Muscle of leg (tissue), 3 donors: ENCODE measurements at regions not wholly inside any gene's neighbourhood (a gene's known extent, or its start where the extent isn't known, plus 50 kb on each side); places are given as distances from the start of the nearest gene placed in this dataset.
"Not testable (repeated sequence)": the region's sequence is repeated elsewhere in the genome, so short reads cannot be mapped to it uniquely, and the experiment has no call there.

Source experiments
- DNase-seq: peaks from one replicate; pipeline ENCODE4 v3.0.0; 2013
- H3K27ac ChIP-seq: one replicate; pipeline ENCODE4 v1.5.1; 2013; ENCODE audit warnings: mild to moderate bottlenecking, low read length, control low read depth
- H3K27me3 ChIP-seq: one replicate; pipeline ENCODE4 v1.6.1; 2013; ENCODE audit warnings: low read length; ENCODE audit not compliant: control insufficient read depth, insufficient read depth
- H3K36me3 ChIP-seq: one replicate; pipeline ENCODE4 v1.6.1; 2013; ENCODE audit warnings: low read length; ENCODE audit not compliant: control insufficient read depth, insufficient read depth
- H3K4me1 ChIP-seq: one replicate; pipeline ENCODE4 v1.6.1; 2013; ENCODE audit warnings: low read length; ENCODE audit not compliant: control insufficient read depth, insufficient read depth
- H3K4me3 ChIP-seq: one replicate; pipeline ENCODE4 v1.5.1; 2013; ENCODE audit warnings: low read length, control low read depth
- H3K9me3 ChIP-seq: replicated peaks from 2 replicates; pipeline ENCODE4 v1.6.1; 2013; ENCODE audit warnings: low read depth, low read length; ENCODE audit not compliant: control insufficient read depth
- WGBS: methylation state at CpG from one replicate; pipeline ENCODE4 v1.1.5; 2013; ENCODE audit warnings: missing lambda C conversion rate; ENCODE audit not compliant: insufficient coverage; 5-methylcytosine and 5-hydroxymethylcytosine counted together

DNA sequence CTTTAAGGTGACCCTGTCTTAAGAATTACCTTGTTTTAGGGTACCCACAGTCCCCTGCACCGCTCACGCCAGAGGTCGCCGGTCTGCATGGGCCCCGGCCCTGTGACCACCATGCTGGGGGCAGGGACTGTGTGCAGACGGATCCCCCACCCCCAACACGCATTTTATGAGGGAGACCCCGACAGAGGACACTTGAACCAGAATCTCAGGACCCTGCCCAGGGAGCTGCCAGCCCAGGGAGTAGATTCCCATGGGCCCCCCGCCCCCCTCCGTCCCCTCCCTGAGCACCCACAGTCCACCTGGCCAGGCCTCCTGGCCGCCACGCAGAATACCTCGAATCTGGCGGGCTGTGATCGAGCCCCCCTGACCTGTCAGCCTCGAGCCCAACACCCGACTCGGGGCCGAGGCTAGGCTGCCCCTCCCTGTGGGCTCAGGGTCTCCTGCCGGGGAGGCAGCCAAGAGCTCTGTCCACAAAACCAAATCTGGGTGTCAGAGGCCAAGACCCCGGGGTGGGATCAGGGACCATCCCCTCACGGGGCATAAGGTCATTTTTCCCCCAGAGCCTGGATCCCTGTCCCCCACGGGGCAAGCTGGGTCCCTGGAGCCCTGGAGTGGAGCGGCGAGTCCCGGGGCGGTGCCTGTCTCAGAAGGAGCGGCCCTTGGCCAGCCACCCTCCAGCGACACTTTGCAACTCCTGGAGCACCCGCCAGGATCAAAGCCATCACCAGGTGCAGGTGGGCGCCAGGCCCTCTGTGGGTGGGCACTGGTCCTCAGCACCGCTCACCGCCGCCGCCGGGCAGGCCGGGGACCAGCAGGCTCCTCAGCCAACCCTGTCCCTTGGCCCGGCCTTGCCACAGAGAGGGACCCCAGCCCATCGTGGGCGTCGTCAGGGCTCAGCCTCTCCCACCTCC lies 155.8 kb upstream of the PKP2 start:
- no peak overlapping the region for H3K27ac ChIP-seq
- WGBS, result 91% methylated on average over 37 of the region's 41 CpGs
- H3K4me3 ChIP-seq, result no peak overlapping the region
- H3K27me3 ChIP-seq, result no peaks in the 10 kb centered on the region
- H3K36me3 ChIP-seq, result no peaks in the 10 kb centered on the region
- no peaks in the 10 kb centered on the region for H3K4me1 ChIP-seq
- no peaks in the 10 kb centered on the region for H3K9me3 ChIP-seq
- no peak for DNase-seq

DNA sequence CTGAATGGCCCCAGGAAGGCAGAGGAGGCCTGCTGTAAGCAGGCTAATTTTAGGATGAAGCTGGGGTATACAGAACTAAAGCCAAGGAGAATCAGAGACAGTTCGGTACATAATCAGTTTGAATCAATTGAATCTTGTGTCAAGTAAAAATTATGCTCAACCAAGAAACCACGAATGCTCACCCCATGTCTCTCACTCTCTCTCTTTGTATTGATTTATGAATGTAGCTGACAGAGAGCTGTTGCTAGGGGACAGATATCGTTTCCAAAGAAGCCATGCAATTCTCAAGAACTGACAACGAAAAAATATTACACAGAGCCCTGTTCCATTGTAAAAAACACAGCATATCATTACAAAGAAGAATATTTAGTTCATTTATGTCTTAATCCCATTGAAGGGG lies 151.1 kb upstream of the PKP2 start:
- Histone ChIP-seq H3K9me3 (no peaks in the 10 kb centered on the region), H3K4me1 (no peaks in the 10 kb centered on the region), H3K4me3 (no peak overlapping the region), H3K27ac (no peak overlapping the region), H3K36me3 (no peaks in the 10 kb centered on the region), H3K27me3 (no peaks in the 10 kb centered on the region)
- no CpG with 5 or more reads among the region's 4 CpGs for WGBS
- DNase-seq, result no peak

DNA sequence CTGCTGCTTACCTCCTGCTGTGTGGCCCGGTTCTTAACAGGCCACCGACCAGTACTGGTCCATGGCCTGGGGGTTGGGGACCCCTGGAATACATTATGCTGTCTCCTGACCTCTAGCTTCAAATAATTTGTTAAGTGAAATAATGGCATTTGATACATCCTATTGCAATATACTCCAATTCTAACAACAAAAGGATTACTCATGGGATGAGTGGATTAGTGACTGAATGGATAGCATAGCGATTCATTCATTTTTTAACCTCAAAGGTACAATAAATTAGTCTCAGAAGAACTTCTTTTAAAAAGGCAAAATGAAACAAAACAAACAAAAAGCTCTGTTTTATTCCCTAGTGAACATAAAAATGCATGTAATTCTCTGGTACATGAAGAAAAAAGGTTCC lies 147.9 kb upstream of the PKP2 start:
- Histone ChIP-seq H3K9me3 (no peaks in the 10 kb centered on the region), H3K36me3 (no peaks in the 10 kb centered on the region), H3K27ac (no peak overlapping the region), H3K4me3 (no peak overlapping the region), H3K4me1 (no peaks in the 10 kb centered on the region), H3K27me3 (no peaks in the 10 kb centered on the region)
- WGBS, result 29% methylated on average over 1 of the region's 3 CpGs
- no peak for DNase-seq

DNA sequence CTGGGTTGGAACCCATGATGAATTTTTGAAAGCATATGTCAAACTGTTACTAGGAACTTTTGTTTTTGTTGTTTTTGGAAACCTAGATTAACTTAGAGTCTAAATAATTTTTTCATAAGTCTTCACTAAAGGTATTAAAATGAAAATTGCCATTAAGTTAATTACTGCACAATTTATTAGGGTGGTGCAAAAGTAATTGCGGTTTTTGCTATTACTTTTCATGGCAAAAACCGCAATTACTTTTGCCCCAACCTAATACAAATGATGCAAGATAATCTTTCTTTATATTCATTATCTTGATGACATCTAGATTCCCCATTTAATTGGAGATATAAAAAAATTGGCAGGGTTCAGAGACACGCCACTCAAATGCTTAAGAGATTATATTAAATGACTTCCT lies 145.0 kb upstream of the PKP2 start:
- DNase-seq, result no peak
- Histone ChIP-seq H3K27me3 (no peaks in the 10 kb centered on the region), H3K4me3 (no peak overlapping the region), H3K27ac (no peak overlapping the region), H3K36me3 (no peaks in the 10 kb centered on the region), H3K4me1 (no peaks in the 10 kb centered on the region), H3K9me3 (no peaks in the 10 kb centered on the region)
- no CpG with 5 or more reads among the region's 3 CpGs for WGBS

DNA sequence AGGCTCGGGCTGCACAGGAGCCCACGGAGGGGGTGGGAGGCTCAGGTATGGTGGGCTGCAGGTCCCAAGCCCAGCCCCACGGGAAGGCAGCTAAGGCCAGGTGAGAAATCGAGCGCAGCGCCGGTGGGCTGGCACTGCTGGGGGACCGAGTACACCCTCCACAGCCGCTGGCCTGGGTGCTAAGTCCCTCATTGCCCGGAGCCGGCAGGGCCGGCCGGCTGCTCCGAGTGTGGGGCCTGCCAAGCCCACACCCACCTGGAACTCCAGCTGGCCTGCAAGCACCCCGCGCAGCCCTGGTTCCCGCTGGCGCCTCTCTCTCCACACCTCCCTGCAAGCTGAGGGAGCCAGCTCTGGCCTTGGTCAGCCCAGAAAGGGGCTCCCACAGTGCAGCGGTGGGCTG lies 137.4 kb upstream of the PKP2 start:
- H3K4me3 ChIP-seq, H3K27ac ChIP-seq, H3K36me3 ChIP-seq, H3K9me3 ChIP-seq, DNase-seq, H3K4me1 ChIP-seq, H3K27me3 ChIP-seq: not testable (repeated sequence)
- 97% methylated on average over 16 of the region's 19 CpGs for WGBS

DNA sequence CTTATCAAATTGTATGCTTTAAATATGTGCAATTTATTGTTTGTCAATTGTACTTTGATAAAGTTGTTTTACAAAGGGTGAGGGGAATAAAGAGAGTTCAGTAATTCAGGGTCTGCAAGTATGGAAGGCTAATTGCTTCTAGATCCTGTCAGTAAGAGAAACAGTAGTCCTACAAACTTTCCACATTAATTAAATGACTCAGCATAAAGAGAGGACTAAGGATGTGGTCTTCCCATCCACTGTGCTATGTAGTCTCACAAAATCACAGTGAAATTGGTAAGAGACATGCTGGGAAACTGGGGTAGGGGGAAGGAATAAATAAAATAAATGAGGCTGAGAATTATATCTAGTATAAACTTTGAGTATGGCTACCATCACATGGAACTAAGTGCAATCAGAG lies 130.2 kb upstream of the PKP2 start:
- no peak for DNase-seq
- no peaks in the 10 kb centered on the region for H3K36me3 ChIP-seq
- H3K4me1 ChIP-seq, result no peaks in the 10 kb centered on the region
- H3K9me3 ChIP-seq, result no peaks in the 10 kb centered on the region
- H3K27ac ChIP-seq, result no peak overlapping the region
- no peak overlapping the region for H3K4me3 ChIP-seq
- no peaks in the 10 kb centered on the region for H3K27me3 ChIP-seq

DNA sequence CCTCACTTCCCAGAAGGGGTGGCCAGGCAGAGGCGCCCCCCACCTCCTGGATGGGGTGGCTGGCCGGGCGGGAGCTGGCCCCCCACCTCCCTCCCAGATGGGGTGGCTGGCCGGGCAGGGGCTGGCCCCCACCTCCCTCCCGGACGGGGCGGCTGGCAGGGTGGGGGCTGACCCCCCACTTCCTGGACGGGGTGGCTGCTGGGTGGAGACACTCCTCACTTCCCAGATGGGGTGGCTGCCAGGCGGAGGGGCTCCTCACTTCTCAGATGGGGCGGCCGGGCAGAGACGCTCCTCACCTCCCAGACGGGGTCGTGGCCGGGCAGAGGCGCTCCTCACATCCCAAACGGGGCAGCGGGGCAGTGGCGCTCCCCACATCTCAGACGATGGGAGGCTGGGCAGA lies 126.1 kb upstream of the PKP2 start:
- WGBS, result 95% methylated on average over 4 of the region's 20 CpGs
- not testable (repeated sequence) for H3K27ac ChIP-seq, H3K36me3 ChIP-seq, H3K27me3 ChIP-seq, H3K4me1 ChIP-seq, H3K4me3 ChIP-seq, DNase-seq, H3K9me3 ChIP-seq

DNA sequence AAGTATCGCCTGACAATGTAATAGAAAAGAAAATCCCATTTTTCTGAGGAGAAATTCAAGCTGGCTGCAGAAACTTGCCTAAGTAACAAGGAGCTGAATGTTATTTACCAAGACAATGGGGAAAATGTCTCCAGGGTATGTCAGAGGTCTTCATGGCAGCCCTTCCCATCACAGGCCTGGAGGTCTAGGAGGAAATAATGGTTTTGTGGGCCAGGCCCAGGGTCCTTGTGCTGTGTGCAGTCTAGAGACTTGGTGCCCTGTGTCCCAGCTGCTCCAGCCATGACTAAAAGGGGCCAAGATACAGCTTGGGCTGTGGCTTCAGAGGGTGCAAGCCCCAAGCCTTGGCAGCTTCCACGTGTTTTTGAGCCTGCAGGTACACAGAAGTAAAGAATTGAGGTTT lies 120.5 kb upstream of the PKP2 start:
- not testable (repeated sequence) for H3K27ac ChIP-seq, H3K27me3 ChIP-seq, H3K4me1 ChIP-seq, DNase-seq, H3K4me3 ChIP-seq, H3K36me3 ChIP-seq
- peaks cover 16% of the 10 kb centered on the region for H3K9me3 ChIP-seq
- WGBS, result 11% methylated on average over 1 of the region's 2 CpGs

DNA sequence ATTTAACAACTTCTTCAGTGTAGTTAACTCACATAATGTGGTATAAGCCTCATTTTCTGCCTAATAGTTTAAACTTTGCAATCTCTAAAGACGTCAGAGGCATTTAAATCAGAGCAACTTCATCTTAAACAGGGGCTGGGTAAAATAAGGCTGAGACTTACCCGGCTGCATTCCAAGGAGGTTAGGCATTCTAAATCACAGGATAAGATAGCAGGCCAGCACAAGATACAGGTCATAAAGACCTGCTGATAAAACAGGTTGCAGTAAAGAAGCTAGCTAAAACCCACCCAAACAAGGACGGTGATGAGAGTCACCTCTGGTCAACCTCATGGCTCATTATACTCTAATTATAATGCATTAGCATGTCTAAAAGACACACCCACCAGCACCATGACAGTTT lies 115.6 kb upstream of the PKP2 start:
- no peaks in the 10 kb centered on the region for H3K4me1 ChIP-seq
- H3K4me3 ChIP-seq, result no peak overlapping the region
- H3K27ac ChIP-seq, result no peak overlapping the region
- no CpG with 5 or more reads among the region's 3 CpGs for WGBS
- no peaks in the 10 kb centered on the region for H3K36me3 ChIP-seq
- H3K9me3 ChIP-seq, result peaks cover 7% of the 10 kb centered on the region
- DNase-seq, result no peak
- H3K27me3 ChIP-seq, result no peaks in the 10 kb centered on the region

DNA sequence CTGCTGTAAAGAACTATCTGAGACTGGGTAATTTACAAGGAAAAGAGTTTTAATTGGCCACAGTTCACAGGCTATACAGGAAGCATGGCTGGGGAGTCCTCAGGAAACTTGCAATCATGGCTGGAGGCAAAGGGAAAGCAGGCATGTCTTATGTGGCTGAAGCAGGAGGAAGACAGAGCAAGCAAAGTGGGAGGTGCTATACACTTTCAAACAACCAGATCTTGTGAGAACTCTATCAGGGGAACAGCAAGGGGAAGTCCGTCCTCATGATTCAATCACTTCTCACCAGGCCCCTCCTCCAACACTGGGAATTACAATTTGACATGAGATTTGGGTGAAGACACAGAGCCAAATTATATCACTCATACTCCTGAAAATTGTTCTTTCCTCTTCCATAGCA lies 109.5 kb upstream of the PKP2 start:
- no CpG with 5 or more reads among the region's 1 CpG for whole genome bisulfite sequencing
- H3K9me3 ChIP-seq, result peaks cover 4% of the 10 kb centered on the region
- no peaks in the 10 kb centered on the region for H3K36me3 ChIP-seq
- no peak overlapping the region for H3K4me3 ChIP-seq
- H3K27ac ChIP-seq, result no peak overlapping the region
- no peaks in the 10 kb centered on the region for H3K27me3 ChIP-seq
- H3K4me1 ChIP-seq, result no peaks in the 10 kb centered on the region
- DNase-seq, result no peak

DNA sequence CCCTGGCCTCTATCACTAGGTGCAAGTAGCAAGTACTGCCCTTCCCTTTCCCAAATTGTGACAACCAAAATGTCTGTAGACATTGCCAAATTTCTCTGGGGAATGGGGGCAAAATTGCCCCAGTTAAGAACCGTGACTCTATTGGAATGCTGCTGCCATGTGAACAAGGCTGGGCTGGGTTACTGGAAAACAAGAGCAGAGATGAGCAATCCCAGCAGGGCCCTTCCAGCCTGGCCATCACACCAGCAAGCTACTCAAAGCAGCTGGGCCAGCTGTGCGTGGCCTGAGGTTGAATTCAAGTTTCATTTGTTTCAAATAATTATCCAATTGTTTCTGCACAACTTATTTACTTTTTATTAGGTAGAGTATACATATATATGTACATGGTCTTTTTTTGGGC lies 103.4 kb upstream of the PKP2 start:
- no peak overlapping the region for H3K27ac ChIP-seq
- H3K9me3 ChIP-seq, result peaks cover 4% of the 10 kb centered on the region
- H3K4me1 ChIP-seq, result no peaks in the 10 kb centered on the region
- no peaks in the 10 kb centered on the region for H3K27me3 ChIP-seq
- no peaks in the 10 kb centered on the region for H3K36me3 ChIP-seq
- DNase-seq, result no peak
- no peak overlapping the region for H3K4me3 ChIP-seq
- WGBS, result 43% methylated on average over 1 of the region's 2 CpGs
